Natural killer cell treated with Interleukin-12 subunit alpha and Interleukin-12 subunit beta and Interleukin-15 and Interleukin-18, amount 100 ng/mL, for 72 hours (primary cell): ENCODE measurements at regions not wholly inside any gene's neighbourhood (a gene's known extent, or its start where the extent isn't known, plus 50 kb on each side); places are given as distances from the start of the nearest gene placed in this dataset.
"Not testable (repeated sequence)": the region's sequence is repeated elsewhere in the genome, so short reads cannot be mapped to it uniquely, and the experiment has no call there.

Experiments used
- ATAC-seq, 2 donors: fragments of 150-1000 bp; cut with Tn5 transposase in 1 of 2; sonication (Bioruptor Pico), chemical (Tn5 transposase) in 1 of 2; 2 replicates each; pipeline ENCODE4 v1.10.0; 2021
- DNase-seq: peaks from one replicate; pipeline ENCODE4 v3.0.0; 2022; ENCODE audit warnings: low spot score
- H3K27ac Mint-ChIP-seq, 2 donors: 1 replicate in 1 of 2; 2 replicates in 1 of 2; pipeline ENCODE4 v1.8.0; 2022; ENCODE audit warnings: mixed read lengths in 2 of 2, mild to moderate bottlenecking in 1 of 2, moderate library complexity in 1 of 2
- H3K27me3 Mint-ChIP-seq, 2 donors: 1 replicate in 1 of 2; 2 replicates in 1 of 2; pipeline ENCODE4 v1.8.0; 2022; ENCODE audit warnings: mixed read lengths in 2 of 2
- H3K36me3 Mint-ChIP-seq: one replicate; pipeline ENCODE4 v1.8.0; 2022; ENCODE audit warnings: mixed read lengths
- H3K4me1 Mint-ChIP-seq, 2 donors: 1 replicate in 1 of 2; 2 replicates in 1 of 2; pipeline ENCODE4 v1.8.0; 2022; ENCODE audit warnings: low read depth in 2 of 2, mixed read lengths in 2 of 2, mild to moderate bottlenecking in 1 of 2
- H3K4me3 Mint-ChIP-seq: one replicate; pipeline ENCODE4 v1.8.0; 2022; ENCODE audit warnings: mixed read lengths
- H3K9me3 Mint-ChIP-seq: 2 replicates; pipeline ENCODE4 v1.8.0; 2022; ENCODE audit warnings: mixed read lengths

DNA sequence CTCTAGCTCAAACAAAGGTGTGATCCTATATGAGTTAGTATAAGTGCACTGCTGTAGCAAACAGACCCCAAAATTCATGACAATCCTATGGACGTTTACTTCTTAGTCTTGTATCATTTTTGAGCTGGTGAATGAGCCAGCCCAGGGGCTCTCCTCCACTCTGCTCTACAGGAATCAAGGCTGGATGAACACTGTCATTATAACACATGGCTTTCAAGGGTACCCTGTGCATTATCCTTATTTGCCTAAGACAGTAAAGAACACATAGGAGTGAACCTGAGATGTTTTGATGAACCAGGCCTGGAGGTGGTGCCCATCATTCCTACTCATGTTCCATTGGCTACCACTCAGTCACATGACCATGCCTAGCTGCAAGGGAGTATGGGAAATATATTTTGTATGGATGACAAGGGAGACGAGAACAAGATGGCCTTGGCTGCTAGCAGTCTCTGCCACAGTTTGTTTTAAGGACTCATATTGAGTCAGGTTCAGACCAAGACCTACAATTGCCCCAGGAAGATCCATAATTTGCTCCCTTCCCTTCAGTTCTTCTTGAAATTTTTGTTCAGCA, 107.4 kb upstream of the HES1 start:
- H3K9me3 Mint-ChIP-seq = no peaks in the 10 kb centered on the region
- no peak overlapping the region for H3K27ac Mint-ChIP-seq
- no peak for DNase-seq
- H3K4me1 Mint-ChIP-seq = no peaks in the 10 kb centered on the region
- ATAC-seq = no peak
- no peak overlapping the region for H3K4me3 Mint-ChIP-seq
- H3K36me3 Mint-ChIP-seq = no peaks in the 10 kb centered on the region
- H3K27me3 Mint-ChIP-seq = peaks cover 18 to 31% of the 10 kb centered on the region in 2 donors

GRCh38 chr3:194029846-194030245, 106.1 kb upstream of the HES1 start:
- H3K4me3 Mint-ChIP-seq = no peak overlapping the region
- DNase-seq = no peak
- no peak overlapping the region for H3K27ac Mint-ChIP-seq
- ATAC-seq = no peak
- H3K4me1 Mint-ChIP-seq = no peaks in the 10 kb centered on the region
- no peaks in the 10 kb centered on the region for H3K9me3 Mint-ChIP-seq
- peaks cover 19 to 40% of the 10 kb centered on the region in 2 donors for H3K27me3 Mint-ChIP-seq
- no peaks in the 10 kb centered on the region for H3K36me3 Mint-ChIP-seq

- no peaks in the 10 kb centered on the region for H3K9me3 Mint-ChIP-seq
- DNase-seq (no peak), ATAC-seq (no peak)
- H3K4me3 Mint-ChIP-seq = no peak overlapping the region
- no peak overlapping the region for H3K27ac Mint-ChIP-seq
- no peaks in the 10 kb centered on the region for H3K4me1 Mint-ChIP-seq
- no peaks in the 10 kb centered on the region for H3K36me3 Mint-ChIP-seq
- peaks cover 19 to 36% of the 10 kb centered on the region in 2 donors for H3K27me3 Mint-ChIP-seq
Observed at GRCh38 chr3:194030372-194030771, 105.6 kb upstream of the HES1 start.

DNA sequence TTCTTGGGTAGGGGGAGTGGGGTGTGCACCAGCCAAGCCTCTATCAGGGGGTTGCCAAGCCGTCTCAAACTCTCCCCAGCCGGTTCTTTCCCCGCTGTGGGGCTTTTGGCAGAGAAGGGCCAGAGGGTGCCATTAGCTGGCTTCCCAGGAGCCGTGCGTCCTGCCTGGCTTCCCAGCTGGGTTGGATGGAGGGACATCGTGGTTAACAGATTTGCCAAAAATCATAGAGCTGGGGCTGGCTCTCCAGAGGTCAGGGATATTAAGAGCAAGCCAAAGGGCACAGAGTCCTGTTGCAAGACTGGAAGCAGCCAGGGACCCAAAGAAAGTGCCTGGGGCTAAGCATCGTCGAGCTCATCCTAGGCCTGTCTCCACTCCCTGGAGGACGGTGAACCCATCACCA, 104.6 kb upstream of the HES1 start:
- DNase-seq (no peak), ATAC-seq (no peak)
- Mint-ChIP-seq H3K27me3 (peaks cover 13 to 26% of the 10 kb centered on the region in 2 donors), H3K4me1 (no peaks in the 10 kb centered on the region), H3K4me3 (no peak overlapping the region), H3K27ac (no peak overlapping the region), H3K36me3 (no peaks in the 10 kb centered on the region), H3K9me3 (no peaks in the 10 kb centered on the region)

DNA sequence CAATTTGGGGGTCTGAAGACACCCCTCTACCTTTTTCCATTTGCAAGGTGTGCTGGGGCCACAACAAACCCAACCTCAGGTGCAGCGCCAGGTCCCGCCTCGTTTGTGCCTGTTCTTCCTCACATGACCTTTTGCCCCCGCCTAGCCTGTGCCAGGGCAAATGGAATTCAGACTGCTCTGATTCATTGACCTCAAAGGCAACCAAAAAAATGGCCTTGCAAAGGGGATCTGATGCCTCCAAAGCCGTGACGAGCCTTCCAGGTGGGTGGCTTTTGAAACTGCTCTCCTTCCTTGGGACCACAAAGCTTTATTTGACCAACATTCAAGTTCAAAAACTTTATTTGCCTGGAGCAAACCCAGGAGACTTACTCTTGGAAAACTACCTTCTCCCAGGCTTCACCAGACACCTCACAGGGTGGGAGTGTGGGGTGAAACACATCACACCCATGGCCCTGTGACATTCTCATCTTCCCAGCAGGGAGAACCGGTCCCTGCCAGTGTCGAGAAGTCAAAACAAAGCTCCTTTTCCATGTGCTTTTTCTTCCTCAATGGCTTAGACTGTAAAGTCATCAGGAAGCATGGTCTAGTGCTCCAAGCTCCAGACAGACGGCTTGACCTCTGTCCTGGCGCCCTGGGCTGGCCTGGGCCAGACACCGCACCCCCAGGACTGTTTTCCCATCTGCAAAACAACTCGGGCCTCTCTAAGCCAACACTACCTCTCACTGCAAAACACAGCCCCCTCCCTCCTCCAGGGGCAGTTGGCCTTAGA, 103.9 kb upstream of the HES1 start:
- Mint-ChIP-seq H3K4me3 (no peak overlapping the region), H3K4me1 (no peaks in the 10 kb centered on the region), H3K27ac (no peak overlapping the region), H3K36me3 (no peaks in the 10 kb centered on the region), H3K27me3 (peaks cover 12 to 19% of the 10 kb centered on the region in 2 donors), H3K9me3 (no peaks in the 10 kb centered on the region)
- no peak for ATAC-seq
- DNase-seq = no peak

GRCh38 chr3:194032828-194033435, 103.0 kb upstream of the HES1 start:
- Mint-ChIP-seq H3K27me3 (peaks cover 8 to 11% of the 10 kb centered on the region in 2 donors), H3K27ac (no peak overlapping the region), H3K36me3 (no peaks in the 10 kb centered on the region), H3K9me3 (no peaks in the 10 kb centered on the region), H3K4me3 (no peak overlapping the region), H3K4me1 (no peaks in the 10 kb centered on the region)
- no peak for ATAC-seq
- DNase-seq = no peak

DNA sequence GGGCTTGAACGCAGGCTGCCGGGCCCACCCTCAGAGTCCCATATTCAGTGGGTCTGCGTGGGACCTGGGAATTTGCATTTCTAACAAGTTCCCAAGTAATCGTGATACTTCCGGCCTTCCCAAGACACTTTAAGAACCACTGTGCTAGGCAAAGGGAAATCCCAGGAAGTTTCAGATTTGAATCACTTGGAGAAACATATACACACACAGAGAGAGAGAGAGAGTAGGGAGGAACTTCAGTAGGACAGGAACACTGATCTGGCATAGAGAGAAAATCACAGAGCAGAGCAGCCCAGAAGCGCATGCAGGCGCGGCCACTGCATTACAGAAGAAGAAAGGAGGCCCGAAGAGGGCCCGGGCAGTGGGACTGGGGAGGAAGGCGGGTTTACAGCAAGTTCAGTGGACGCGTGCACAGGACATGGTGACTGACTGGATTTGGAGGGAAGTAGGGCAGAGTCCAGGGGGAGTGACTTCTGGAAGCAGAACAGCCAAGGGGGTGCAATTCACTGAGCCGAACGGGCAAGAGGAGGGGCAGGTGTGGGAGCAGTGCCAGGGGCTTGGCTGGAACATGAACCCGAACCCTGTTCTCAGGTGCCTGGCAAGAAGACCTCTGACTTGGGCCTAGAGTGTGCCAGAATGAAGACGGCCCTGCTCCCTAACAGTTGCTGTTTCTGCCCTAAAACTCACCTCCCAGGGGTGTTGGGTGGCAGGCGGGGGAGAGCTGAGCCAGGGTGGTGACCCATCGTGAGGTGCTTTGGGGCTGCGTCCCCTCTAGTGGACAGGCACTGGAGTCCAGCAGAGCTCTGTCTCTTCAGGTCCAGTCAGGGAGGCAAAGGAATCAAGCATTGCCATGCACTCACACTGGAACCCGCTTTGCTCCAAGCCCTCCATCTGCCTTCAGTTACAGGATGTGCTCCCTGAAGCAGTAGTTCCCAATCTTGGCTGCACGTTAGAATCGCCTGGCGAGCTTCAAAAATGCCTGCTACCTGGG, 101.3 kb upstream of the HES1 start:
- no peaks in the 10 kb centered on the region for H3K4me1 Mint-ChIP-seq
- ATAC-seq (peak in 1 of 2 donors; percentile 34), DNase-seq (no peak)
- no peak overlapping the region for H3K27ac Mint-ChIP-seq
- peaks cover 8 to 11% of the 10 kb centered on the region in 2 donors for H3K27me3 Mint-ChIP-seq
- no peaks in the 10 kb centered on the region for H3K9me3 Mint-ChIP-seq
- no peak overlapping the region for H3K4me3 Mint-ChIP-seq
- H3K36me3 Mint-ChIP-seq = no peaks in the 10 kb centered on the region

DNA sequence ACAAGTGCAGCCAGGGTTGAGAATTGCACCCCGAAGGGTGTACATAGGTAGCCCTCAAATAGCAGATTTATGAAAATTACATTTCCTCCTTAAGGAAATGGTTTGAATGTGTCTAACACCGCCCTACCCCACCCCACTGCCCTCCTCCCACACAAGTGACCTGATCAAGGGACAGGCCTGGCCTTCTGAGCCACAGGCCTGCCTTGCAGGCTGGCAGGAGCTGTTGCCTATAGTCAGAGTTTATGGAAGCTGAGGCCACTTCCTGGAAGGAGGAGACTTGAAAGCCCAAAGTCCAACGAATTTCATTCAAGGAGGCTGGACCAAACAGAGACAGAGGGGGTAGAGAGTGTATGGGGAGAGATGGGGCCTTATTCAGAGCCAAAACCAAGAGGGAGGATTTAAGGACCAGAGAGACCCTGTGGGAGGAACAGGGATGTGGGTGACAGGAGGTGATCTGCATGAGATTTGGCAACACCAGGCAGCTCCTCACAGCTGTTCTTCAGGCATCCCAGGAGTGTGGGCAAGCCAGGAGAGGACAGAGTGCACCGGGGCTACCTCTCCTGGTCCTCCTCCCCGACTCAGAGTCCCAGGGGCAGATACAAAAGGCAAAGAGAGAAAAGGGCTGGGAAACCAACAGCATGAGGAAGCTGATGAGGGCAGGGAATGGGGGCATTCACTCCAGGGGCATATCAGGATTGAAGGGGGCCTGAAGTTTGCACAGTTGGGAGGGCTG, 100.4 kb upstream of the HES1 start:
- ATAC-seq (peak in 1 of 2 donors; percentile 11), DNase-seq (no peak)
- no peaks in the 10 kb centered on the region for H3K36me3 Mint-ChIP-seq
- H3K27me3 Mint-ChIP-seq = peaks cover 8 to 11% of the 10 kb centered on the region in 2 donors
- no peak overlapping the region for H3K4me3 Mint-ChIP-seq
- H3K4me1 Mint-ChIP-seq = no peaks in the 10 kb centered on the region
- H3K27ac Mint-ChIP-seq = no peak overlapping the region
- H3K9me3 Mint-ChIP-seq = no peaks in the 10 kb centered on the region

- DNase-seq (no peak), ATAC-seq (no peak)
- Mint-ChIP-seq H3K4me1 (no peaks in the 10 kb centered on the region), H3K9me3 (no peaks in the 10 kb centered on the region), H3K4me3 (no peak overlapping the region), H3K36me3 (no peaks in the 10 kb centered on the region), H3K27me3 (peaks cover 11 to 13% of the 10 kb centered on the region in 2 donors), H3K27ac (no peak overlapping the region)
Observed at GRCh38 chr3:194036842-194037241, 99.1 kb upstream of the HES1 start.

- not testable (repeated sequence) for H3K4me3 Mint-ChIP-seq, H3K9me3 Mint-ChIP-seq, H3K27ac Mint-ChIP-seq
Observed at GRCh38 chr3:194038346-194038745, 97.6 kb upstream of the HES1 start.

DNA sequence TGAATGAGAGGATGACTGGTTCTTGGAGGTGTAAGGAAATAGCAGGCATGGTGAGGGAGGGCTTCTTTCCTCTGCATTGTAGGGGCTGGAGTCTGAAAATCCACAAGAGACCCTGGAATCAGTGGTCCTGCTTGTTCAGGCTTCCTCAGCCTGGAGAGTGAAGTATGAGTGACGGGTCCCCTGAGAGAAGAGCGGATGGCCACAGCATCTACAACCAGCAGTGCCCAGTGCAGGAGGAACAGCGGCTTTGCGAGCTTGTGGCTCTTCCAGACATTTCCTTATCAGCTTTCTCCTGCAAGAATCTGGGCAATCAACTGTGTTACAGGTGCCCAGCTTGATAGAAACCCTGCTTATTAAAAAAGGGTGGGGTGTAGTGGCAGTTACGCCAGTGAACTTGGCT, 97.0 kb upstream of the HES1 start:
- H3K27ac Mint-ChIP-seq = no peak overlapping the region
- DNase-seq (no peak), ATAC-seq (no peak)
- no peak overlapping the region for H3K4me3 Mint-ChIP-seq
- no peaks in the 10 kb centered on the region for H3K4me1 Mint-ChIP-seq
- no peaks in the 10 kb centered on the region for H3K9me3 Mint-ChIP-seq
- H3K36me3 Mint-ChIP-seq = no peaks in the 10 kb centered on the region
- peaks cover 6 to 7% of the 10 kb centered on the region in 2 donors for H3K27me3 Mint-ChIP-seq

More at GRCh38 chr3:194038346-194038745, 97.6 kb upstream of the HES1 start:
- not testable (repeated sequence) for H3K4me1 Mint-ChIP-seq, ATAC-seq, DNase-seq, H3K36me3 Mint-ChIP-seq
- H3K27me3 Mint-ChIP-seq = peaks cover 9 to 11% of the 10 kb centered on the region in 2 donors

GRCh38 chr3:194040516-194041273, 95.3 kb upstream of the HES1 start:
- H3K36me3 Mint-ChIP-seq = no peaks in the 10 kb centered on the region
- H3K9me3 Mint-ChIP-seq = no peaks in the 10 kb centered on the region
- peak overlapping the region in 1 of 2 donors; percentile 35 for H3K27ac Mint-ChIP-seq
- no peak for ATAC-seq
- no peak overlapping the region for H3K4me3 Mint-ChIP-seq
- H3K4me1 Mint-ChIP-seq = no peaks in the 10 kb centered on the region
- no peak for DNase-seq
- H3K27me3 Mint-ChIP-seq = peaks cover 0 to 8% of the 10 kb centered on the region in 2 donors
